ENCODE measurements at regions not wholly inside any gene's neighbourhood (a gene's known extent, or its start where the extent isn't known, plus 50 kb on each side); places are given as distances from the start of the nearest gene placed in this dataset.

- TF ChIP-seq, protein P1, sequence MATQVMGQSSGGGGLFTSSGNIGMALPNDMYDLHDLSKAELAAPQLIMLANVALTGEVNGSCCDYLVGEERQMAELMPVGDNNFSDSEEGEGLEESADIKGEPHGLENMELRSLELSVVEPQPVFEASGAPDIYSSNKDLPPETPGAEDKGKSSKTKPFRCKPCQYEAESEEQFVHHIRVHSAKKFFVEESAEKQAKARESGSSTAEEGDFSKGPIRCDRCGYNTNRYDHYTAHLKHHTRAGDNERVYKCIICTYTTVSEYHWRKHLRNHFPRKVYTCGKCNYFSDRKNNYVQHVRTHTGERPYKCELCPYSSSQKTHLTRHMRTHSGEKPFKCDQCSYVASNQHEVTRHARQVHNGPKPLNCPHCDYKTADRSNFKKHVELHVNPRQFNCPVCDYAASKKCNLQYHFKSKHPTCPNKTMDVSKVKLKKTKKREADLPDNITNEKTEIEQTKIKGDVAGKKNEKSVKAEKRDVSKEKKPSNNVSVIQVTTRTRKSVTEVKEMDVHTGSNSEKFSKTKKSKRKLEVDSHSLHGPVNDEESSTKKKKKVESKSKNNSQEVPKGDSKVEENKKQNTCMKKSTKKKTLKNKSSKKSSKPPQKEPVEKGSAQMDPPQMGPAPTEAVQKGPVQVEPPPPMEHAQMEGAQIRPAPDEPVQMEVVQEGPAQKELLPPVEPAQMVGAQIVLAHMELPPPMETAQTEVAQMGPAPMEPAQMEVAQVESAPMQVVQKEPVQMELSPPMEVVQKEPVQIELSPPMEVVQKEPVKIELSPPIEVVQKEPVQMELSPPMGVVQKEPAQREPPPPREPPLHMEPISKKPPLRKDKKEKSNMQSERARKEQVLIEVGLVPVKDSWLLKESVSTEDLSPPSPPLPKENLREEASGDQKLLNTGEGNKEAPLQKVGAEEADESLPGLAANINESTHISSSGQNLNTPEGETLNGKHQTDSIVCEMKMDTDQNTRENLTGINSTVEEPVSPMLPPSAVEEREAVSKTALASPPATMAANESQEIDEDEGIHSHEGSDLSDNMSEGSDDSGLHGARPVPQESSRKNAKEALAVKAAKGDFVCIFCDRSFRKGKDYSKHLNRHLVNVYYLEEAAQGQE (IDR thresholded peaks at IDR 0.05; ENCODE audit: borderline replicate concordance in 1 of 2, low read depth in 1 of 2, low read length in 2 of 2), result peak in 1 of 2 experiments; percentile 54; a peak in 1 of 4 replicates
- TF ChIP-seq ZNF230 (CRISPR knock-in tag; IDR thresholded peaks at IDR 0.05) (peak; percentile 98), ZNF468 (CRISPR knock-in tag; IDR thresholded peaks at IDR 0.05) (peak; percentile 57; the same call in 1 of the 2 replicates), ZNF772 (CRISPR knock-in tag; IDR thresholded peaks at IDR 0.05) (peak; percentile 72; the same call in 1 of the 2 replicates), THAP11 (CRISPR knock-in tag; IDR thresholded peaks at IDR 0.05) (peak; percentile 94), ZNF780A (CRISPR knock-in tag; IDR thresholded peaks at IDR 0.05) (no peak), ZNF883 (CRISPR knock-in tag; IDR thresholded peaks at IDR 0.05; ENCODE audit: not compliant biosample characterization) (peak; percentile 72), SMARCE1 (IDR thresholded peaks at IDR 0.05; ENCODE audit: borderline replicate concordance) (no peak), JARID2 (CRISPR knock-in tag; IDR thresholded peaks at IDR 0.05; ENCODE audit: insufficient replicate concordance) (peak; percentile 34), ZSCAN20 (CRISPR knock-in tag; IDR thresholded peaks at IDR 0.05; ENCODE audit: borderline replicate concordance) (no peak), JUN (CRISPR knock-in tag; IDR thresholded peaks at IDR 0.05) (peak; percentile 58; the same call in 1 of the 2 replicates), PLRG1 (conservative IDR thresholded peaks at IDR 0.05) (no peak), NONO (IDR thresholded peaks at IDR 0.05) (no peak), NONO (CRISPR knock-in tag; conservative IDR thresholded peaks at IDR 0.05) (peak; percentile 97), NR1H2 (CRISPR knock-in tag; IDR thresholded peaks at IDR 0.05; ENCODE audit: borderline replicate concordance, low read depth) (no peak), TGIF2 (CRISPR knock-in tag; IDR thresholded peaks at IDR 0.05) (peak; percentile 69), ZFP1 (CRISPR knock-in tag; IDR thresholded peaks at IDR 0.05) (peak; percentile 91; the same call in 1 of the 2 replicates), PLSCR1 (CRISPR knock-in tag; IDR thresholded peaks at IDR 0.05; ENCODE audit: borderline replicate concordance) (no peak), NFE2 (CRISPR knock-in tag; IDR thresholded peaks at IDR 0.05) (no peak), ZNF24 (IDR thresholded peaks at IDR 0.05) (peak; percentile 84), ZMYM2 (CRISPR knock-in tag; IDR thresholded peaks at IDR 0.05) (no peak; the same call in 1 of the 2 replicates)
- TF ChIP-seq, protein P2, sequence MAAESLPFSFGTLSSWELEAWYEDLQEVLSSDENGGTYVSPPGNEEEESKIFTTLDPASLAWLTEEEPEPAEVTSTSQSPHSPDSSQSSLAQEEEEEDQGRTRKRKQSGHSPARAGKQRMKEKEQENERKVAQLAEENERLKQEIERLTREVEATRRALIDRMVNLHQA (CRISPR knock-in tag; IDR thresholded peaks at IDR 0.05), result peak; percentile 80; the same call in 1 of the 2 replicates
- TF ChIP-seq, protein P3, sequence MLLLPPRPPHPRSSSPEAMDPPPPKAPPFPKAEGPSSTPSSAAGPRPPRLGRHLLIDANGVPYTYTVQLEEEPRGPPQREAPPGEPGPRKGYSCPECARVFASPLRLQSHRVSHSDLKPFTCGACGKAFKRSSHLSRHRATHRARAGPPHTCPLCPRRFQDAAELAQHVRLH (CRISPR knock-in tag; IDR thresholded peaks at IDR 0.05; ENCODE audit: borderline replicate concordance, low read depth), result peak; percentile 99
- TF ChIP-seq, protein P4, sequence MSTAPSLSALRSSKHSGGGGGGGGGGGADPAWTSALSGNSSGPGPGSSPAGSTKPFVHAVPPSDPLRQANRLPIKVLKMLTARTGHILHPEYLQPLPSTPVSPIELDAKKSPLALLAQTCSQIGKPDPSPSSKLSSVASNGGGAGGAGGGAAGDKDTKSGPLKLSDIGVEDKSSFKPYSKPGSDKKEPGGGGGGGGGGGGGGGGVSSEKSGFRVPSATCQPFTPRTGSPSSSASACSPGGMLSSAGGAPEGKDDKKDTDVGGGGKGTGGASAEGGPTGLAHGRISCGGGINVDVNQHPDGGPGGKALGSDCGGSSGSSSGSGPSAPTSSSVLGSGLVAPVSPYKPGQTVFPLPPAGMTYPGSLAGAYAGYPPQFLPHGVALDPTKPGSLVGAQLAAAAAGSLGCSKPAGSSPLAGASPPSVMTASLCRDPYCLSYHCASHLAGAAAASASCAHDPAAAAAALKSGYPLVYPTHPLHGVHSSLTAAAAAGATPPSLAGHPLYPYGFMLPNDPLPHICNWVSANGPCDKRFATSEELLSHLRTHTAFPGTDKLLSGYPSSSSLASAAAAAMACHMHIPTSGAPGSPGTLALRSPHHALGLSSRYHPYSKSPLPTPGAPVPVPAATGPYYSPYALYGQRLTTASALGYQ (CRISPR knock-in tag; IDR thresholded peaks at IDR 0.05), result peak; percentile 90; the same call in 1 of the 2 replicates
These were observed 75.2 kb upstream of the CHD6 start (continued) for GRCh38 chr20:41693136-41693979.
